Esophagus muscularis mucosa (tissue), 4 donors: ENCODE measurements at regions not wholly inside any gene's neighbourhood (a gene's known extent, or its start where the extent isn't known, plus 50 kb on each side); places are given as distances from the start of the nearest gene placed in this dataset.

Source experiments
- CTCF ChIP-seq, 3 experiments: fragments of 200-600 bp in 2 of 3; fragments of 450-650 bp in 1 of 3; sonication (generic) in 2 of 3; IDR thresholded peaks; one replicate each; pipeline ENCODE4 v1.5.1; 2017 to 2019; ENCODE audit warnings: antibody characterized with exemption in 3 of 3, mild to moderate bottlenecking in 2 of 3, moderate library complexity in 1 of 3
- EP300 ChIP-seq: sonication (generic); formaldehyde crosslinking; IDR thresholded peaks from one replicate; pipeline ENCODE4 v1.6.1; 2017; ENCODE audit warnings: antibody characterized with exemption
- POLR2A ChIP-seq: fragments of 450-650 bp; IDR thresholded peaks from one replicate; pipeline ENCODE4 v1.6.1; 2017; ENCODE audit warnings: antibody characterized with exemption, moderate library complexity, mild to moderate bottlenecking, low read depth
- POLR2AphosphoS5 ChIP-seq, 2 donors: sonication (generic); formaldehyde crosslinking; IDR thresholded peaks; one replicate each; pipeline ENCODE4 v1.6.1; 2017; ENCODE audit warnings: antibody characterized with exemption in 2 of 2

GRCh38 chr7:84809877-84810276 lies 377.0 kb downstream of the SEMA3D start:
- no peak for TF ChIP-seq EP300
- TF ChIP-seq POLR2A = no peak
- TF ChIP-seq CTCF (IDR thresholded peaks at IDR 0.05) = no peak
- TF ChIP-seq POLR2AphosphoS5 (IDR thresholded peaks at IDR 0.05) = no peak
